ENCODE measurements at regions not wholly inside any gene's neighbourhood (a gene's known extent, or its start where the extent isn't known, plus 50 kb on each side); places are given as distances from the start of the nearest gene placed in this dataset.

GRCh38 chr7:113996405-113996804 is 77.6 kb upstream of the PPP1R3A start:
- no peak for TF ChIP-seq CTCF (IDR thresholded peaks at IDR 0.05; ENCODE audit: extremely low read depth, insufficient read depth, missing control alignments)
- in situ Hi-C loops (cut with MboI; ENCODE audit: low pct_unique_long_range_greater_than_20kb, low sequenced_read_pairs, unreplicated experiment) = no loop called here
- DNase-seq (ENCODE audit: low spot score) = no peak

GRCh38 chr7:113986216-113986615 is 67.4 kb upstream of the PPP1R3A start:
- TF ChIP-seq CTCF (IDR thresholded peaks at IDR 0.05; ENCODE audit: extremely low read depth, insufficient read depth, missing control alignments) = no peak
- in situ Hi-C loops (cut with MboI; ENCODE audit: low pct_unique_long_range_greater_than_20kb, low sequenced_read_pairs, unreplicated experiment) = no loop called here
- DNase-seq (ENCODE audit: low spot score) = no peak

- in situ Hi-C loops (cut with MboI; ENCODE audit: low pct_unique_long_range_greater_than_20kb, low sequenced_read_pairs, unreplicated experiment) = no loop called here
- no peak for DNase-seq (ENCODE audit: low spot score)
- no peak for TF ChIP-seq CTCF (IDR thresholded peaks at IDR 0.05; ENCODE audit: extremely low read depth, insufficient read depth, missing control alignments)
Measured at GRCh38 chr7:113976508-113976907, 57.7 kb upstream of the PPP1R3A start.

DNA sequence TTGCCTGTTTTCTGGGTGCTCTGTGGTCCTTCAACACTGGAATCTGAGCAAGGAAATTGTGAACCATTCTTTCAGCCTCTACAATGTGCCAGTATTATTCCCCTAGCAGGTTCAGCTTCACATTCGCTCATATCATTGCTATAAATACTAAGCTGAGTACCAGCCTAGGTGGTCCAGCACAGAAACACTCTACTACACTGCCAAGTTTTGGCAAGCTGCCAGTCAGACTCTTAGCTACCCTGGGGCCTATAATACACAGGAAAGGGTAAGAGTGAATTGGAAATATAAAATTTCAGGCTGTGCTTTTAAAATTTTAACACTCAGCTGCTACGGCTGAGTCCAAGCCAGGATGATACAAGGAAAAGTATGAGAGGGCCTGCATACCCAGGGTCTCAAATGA is 49.9 kb upstream of the PPP1R3A start:
- no peak for TF ChIP-seq CTCF (IDR thresholded peaks at IDR 0.05; ENCODE audit: extremely low read depth, insufficient read depth, missing control alignments)
- in situ Hi-C loops (cut with MboI; ENCODE audit: low pct_unique_long_range_greater_than_20kb, low sequenced_read_pairs, unreplicated experiment) = no loop called here
- DNase-seq (ENCODE audit: low spot score) = no peak

All from GM13977 (cell line).